GM12891 (cell line): ENCODE measurements at regions not wholly inside any gene's neighbourhood (a gene's known extent, or its start where the extent isn't known, plus 50 kb on each side); places are given as distances from the start of the nearest gene placed in this dataset.

ENCODE experiments used
- DNase-seq: peaks from one replicate; pipeline ENCODE4 v3.0.0; 2011; ENCODE audit warnings: low spot score; ENCODE audit not compliant: insufficient read length
- FAIRE-seq: peaks from 2 replicates; lab custom pipeline; 2011; peaks lifted over from hg19 to GRCh38; lab: Jason Lieb, UNC
- PAX5 ChIP-seq: IDR thresholded peaks from 2 replicates; pipeline ENCODE4 v1.6.1; 2011; ENCODE audit warnings: low read length, moderate library complexity, mild to moderate bottlenecking; ENCODE audit not compliant: insufficient read depth, severe bottlenecking
- POLR2A ChIP-seq: IDR thresholded peaks from 2 replicates; pipeline ENCODE4 v1.6.1; 2011; ENCODE audit warnings: low read depth, low read length, control low read depth
- POLR2AphosphoS5 ChIP-seq: IDR thresholded peaks from 2 replicates; pipeline ENCODE4 v1.6.1; 2011; ENCODE audit warnings: low read depth, low read length, control low read depth
- POU2F2 ChIP-seq: IDR thresholded peaks from 2 replicates; pipeline ENCODE4 v1.6.1; 2011; ENCODE audit warnings: low read depth, mild to moderate bottlenecking, control low read depth, low read length, moderate library complexity
- SPI1 ChIP-seq: IDR thresholded peaks from 2 replicates; pipeline ENCODE4 v1.6.1; 2011; ENCODE audit warnings: low read depth, low read length, control low read depth
- TAF1 ChIP-seq: IDR thresholded peaks from 2 replicates; pipeline ENCODE4 v1.6.1; 2011; ENCODE audit warnings: low read depth, low read length, control low read depth

DNA sequence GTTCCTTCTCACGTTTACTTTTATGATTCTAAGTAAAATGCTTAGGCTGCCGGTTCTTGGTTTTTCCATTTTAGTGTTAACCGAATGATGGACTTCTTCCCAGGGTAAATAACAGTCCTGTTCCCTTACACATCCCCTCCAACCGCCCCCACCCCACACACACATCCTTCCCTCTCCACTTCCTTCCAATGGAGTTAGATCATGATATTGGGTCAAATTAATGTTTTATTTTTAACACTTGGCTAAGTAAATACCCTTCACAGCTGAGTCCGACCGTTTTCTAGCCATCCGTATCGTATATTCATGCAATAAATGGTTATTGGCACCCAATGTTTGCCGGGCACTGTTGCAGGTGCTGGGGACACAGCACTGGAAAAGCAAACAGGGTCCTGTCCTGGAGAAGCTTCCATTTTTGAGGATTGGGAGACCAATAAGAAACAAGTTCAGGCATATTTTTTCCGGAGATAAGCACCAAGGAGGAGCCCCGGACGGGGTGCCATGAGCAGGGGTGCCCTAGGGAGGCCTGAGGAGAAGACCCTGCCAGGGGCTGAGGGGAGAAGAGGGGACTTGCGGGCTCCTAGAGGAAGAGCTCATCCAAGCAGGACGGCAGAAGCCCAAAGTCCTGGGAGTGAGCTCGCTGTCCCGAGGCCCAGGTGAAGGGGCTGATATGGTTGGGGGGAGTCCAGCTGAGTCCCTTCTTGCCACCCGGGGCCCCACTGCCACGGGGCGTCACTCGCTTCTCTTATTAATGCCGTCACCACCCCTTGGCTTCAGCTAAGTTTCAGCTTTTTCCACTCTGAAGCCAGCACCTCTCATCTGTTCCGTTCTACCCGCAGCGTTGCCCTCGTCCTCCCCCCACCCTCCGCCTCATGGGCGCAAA is 126.0 kb upstream of the RET start:
- DNase-seq (no peak), FAIRE-seq (no peak)
- TF ChIP-seq PAX5, result no peak
- no peak for TF ChIP-seq POLR2AphosphoS5
- TF ChIP-seq SPI1, result no peak

DNA sequence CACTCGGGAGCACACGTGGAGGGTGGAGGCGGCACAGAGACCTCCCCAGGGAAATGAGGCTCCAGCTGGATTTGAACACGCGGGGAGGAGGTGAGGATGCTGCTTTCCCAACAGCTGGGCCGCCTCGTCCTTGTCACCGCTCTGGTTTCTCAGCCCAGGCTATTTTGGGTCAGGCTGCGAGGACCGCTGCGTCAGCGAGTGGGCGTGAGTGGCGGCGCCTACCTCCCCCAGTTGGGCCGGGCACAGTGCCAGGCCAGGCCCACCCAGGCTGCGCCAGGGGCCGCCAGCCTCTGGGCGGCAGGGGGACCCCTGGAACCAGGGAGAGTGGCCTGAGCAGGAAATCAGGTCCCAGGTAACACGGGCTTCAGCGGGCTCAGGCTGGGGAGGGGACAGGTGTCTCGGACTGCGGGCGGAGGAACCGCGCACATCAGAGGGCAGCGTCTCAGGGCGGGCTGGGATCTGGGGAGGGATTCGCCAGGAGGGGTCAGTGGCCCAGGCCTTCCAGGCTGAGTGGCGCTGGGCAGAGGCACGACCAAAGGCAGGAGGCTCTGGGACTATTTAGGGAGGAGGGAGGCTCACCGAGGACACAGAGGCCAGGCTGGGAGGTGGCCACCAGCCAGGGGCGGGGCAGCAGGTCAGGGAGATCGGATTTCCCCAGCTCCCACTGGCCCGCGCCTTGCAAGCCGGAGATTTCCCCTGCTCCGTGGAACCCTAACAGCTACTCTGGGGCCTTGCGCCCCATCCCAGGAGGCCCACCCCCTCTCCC is 125.2 kb upstream of the RET start:
- no peak for TF ChIP-seq POU2F2
- TF ChIP-seq TAF1, result no peak
- no peak for TF ChIP-seq POLR2A
- TF ChIP-seq POLR2AphosphoS5, result no peak
- FAIRE-seq (no peak), DNase-seq (no peak)

DNA sequence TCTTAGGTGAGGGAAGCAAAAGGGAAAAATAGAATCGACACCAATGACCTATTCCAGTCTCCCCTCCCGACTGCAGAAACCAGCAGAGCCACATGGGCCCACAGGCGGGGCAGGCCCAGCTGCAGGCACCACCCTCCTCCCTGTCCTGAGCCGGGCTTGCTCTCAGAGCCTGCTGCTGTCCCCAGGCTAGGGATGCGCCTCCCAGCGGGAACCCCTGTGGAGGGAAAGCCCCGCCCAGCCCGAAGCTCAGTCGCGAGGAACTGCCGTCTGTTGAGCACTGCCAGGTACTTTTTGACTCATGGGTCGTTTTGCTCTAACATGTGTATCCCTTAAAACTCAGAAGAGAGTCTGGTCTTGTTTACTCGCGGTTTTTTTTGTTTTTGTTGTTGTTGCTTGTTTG is 124.5 kb upstream of the RET start:
- FAIRE-seq, result no peak
- no peak for DNase-seq
- TF ChIP-seq POLR2AphosphoS5 (no peak), POU2F2 (no peak), POLR2A (no peak), PAX5 (no peak), SPI1 (no peak), TAF1 (no peak)

DNA sequence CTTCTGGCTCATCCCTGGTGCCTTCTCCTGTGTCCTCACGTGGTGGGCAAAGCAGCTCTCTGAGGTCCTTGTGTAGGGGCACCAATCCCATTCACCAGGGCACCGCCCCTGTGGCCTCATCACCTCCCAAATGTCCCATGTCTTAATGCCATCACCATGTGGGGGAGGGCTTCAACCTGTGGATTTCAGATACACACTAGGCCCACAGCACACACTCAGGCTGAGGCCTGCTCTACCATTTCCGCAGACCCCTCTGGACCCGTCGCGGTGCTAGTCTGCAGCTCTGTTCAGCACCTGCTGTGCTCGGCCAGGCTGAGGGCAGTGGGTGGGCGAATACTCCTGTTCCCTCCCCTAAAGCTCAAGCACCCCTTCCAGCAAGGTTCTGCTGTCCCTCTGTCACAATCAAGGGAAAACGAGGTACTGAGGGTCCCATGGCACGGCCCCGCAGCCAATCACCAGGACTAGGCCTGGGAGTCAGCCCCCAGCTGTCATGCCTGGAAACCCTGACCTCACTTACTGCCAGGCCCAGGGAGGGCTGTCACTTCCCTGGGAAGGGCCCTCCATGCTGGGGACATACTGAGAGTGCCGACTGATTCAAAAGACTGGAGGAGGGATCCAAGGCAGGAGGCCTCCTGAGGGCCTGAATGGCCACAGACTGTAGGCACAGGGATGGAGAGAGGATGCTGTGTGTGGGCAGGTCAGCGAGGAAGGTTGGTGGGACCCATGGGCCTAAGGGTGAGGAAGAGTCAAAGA is 123.8 kb upstream of the RET start:
- FAIRE-seq (no peak), DNase-seq (no peak)
- TF ChIP-seq POU2F2 (no peak), TAF1 (no peak), SPI1 (no peak), POLR2AphosphoS5 (no peak), POLR2A (no peak), PAX5 (no peak)

DNA sequence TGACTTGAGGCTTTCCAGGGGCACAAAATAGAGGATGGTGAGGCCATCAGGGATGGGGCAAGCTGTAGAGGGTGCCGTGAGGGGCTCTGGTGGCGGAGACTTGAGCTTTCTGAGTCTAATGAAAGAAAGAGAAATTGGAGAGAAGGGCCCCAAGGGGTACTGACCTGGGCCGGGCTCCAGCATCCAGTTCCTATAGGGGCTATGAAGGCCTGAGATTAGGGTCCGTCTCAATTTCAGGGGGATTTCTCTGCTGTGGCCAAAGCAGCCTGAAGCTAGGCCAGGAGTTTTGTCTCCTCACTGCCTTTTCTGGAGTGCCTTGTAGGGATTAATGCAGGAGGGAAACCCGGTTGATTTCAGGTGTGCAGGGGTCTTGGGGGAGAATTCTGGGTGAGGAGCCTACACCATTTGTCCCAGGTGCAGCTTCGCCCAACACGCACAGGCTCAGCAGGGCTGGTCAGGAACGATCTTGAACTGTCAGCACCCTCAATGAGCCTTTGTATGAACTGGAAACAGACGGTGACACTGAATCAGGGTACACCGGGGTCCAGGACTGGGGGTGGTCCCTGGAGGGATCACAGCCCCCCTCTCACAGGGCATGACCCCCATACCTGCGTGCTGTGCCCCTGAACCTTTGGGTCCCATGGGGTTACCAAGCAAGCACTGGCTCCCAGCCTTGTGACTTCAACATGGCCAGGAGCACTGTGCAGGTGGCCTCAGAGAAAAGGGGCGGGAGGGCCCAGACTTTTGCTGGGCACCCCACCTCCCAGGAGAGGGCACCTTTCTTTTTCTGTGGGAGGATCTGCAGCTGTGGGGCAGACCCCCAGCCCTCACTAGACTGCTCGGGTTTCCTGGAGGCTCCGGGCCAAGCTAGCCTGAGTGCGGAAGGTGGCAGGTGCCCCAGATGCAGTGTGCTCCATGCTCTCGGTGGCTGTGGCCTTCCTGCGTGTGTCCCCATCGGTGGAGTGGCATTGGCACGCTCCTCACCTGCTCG is 122.9 kb upstream of the RET start:
- no peak for TF ChIP-seq POLR2A
- no peak for TF ChIP-seq PAX5
- TF ChIP-seq TAF1, result no peak
- TF ChIP-seq SPI1, result no peak
- TF ChIP-seq POU2F2, result no peak
- no peak for TF ChIP-seq POLR2AphosphoS5
- DNase-seq, result no peak
- no peak for FAIRE-seq

DNA sequence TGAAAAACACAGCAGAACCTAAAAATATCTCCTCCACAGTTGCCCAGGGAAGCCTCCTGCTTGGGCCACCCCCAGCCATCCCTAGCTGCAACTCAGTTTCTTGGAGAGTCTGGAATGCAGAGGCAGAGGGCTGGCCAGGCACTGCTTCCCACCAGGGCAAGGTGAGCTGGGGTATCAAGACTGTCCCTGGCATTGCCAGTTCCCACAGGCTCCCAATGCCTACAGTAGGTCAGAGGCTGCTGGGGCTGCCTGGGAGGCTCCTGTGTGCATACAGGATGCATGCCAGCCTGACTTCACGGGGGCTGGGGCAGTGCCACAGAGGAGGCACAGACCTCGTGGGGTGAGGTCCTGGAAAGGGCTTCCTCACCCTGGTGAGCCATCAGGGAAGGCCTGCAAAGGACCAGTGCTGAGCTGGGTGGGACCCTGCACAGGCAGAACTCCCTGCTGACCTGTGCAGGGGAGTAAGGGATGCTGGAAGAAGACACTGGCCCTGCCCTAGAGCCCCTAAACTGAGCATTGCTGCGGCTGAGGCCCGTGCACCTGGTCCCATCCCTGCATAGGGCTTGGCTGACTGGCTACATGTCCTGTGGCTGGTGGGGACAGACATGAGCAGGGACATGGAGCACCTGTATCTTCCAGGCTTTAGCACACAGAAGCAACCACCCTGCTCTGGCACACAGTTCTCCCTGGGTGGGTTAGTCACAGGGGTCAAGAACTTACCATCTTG is 121.9 kb upstream of the RET start:
- FAIRE-seq (no peak), DNase-seq (no peak)
- no peak for TF ChIP-seq POLR2A

DNA sequence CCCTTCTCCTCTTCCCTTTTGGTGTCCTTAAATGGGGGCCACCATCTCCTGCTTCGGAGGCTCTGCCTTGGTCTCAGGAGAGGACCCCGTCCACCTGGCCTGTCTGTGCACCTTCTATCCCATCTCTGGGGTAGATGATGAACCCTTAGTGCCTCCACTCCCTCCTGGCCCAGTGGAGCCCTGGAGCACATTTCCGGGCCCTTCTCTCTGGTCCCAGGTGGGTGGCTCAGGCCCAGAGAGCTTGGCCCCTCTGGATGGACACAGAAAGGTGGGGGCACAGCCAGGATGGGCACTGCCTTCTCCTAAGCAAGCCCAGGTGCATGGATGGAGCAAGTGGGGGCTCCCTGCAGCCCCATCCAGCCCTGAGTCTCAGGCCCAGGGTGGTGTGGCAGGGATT is 121.4 kb upstream of the RET start:
- FAIRE-seq, result no peak
- TF ChIP-seq PAX5, result no peak
- TF ChIP-seq TAF1, result no peak
- TF ChIP-seq SPI1, result no peak
- TF ChIP-seq POLR2AphosphoS5, result no peak
- TF ChIP-seq POLR2A, result no peak
- TF ChIP-seq POU2F2, result no peak
- DNase-seq, result no peak

DNA sequence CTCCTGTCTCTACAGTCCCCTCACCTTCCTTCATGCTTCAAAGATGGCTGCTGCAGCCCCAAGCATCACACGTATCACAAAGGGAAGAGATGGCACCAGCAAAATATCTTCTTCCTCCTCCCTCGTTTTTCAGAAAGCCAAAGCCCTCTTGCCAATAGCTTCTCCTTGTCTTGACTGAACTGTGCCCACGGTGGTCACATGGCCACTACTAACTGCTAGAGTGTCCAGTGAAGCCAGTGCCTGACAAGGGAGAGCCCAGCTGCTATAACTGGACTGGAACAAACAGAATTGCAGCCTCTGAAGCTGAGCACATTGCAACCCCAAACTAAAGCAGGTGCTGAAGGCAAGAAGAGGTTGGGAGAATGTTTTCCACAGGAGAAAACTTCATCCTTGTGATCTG is 120.8 kb upstream of the RET start:
- no peak for DNase-seq
- no peak for FAIRE-seq
- no peak for TF ChIP-seq POLR2A
